Activated B cell treated with CpG ODN at 0.5 μM for 24 hours (primary cell): ENCODE measurements at regions not wholly inside any gene's neighbourhood (a gene's known extent, or its start where the extent isn't known, plus 50 kb on each side); places are given as distances from the start of the nearest gene placed in this dataset.

Experiments used
- ATAC-seq: fragments of 200-7000 bp; cut with Tn5 transposase; one replicate; pipeline ENCODE4 v1.10.0; 2021; ENCODE audit warnings: low read depth, mild to moderate bottlenecking, moderate library complexity
- CTCF ChIA-PET: fragments of 350-600 bp; sonication (Branson Sonifier 250); formaldehyde crosslinking; loops from one replicate; lab custom pipeline; 2021; ENCODE audit warnings: antibody characterized with exemption; lab: Charles Lee
- POLR2A ChIA-PET: fragments of 350-600 bp; sonication (Branson Sonifier 250); formaldehyde crosslinking; loops from one replicate; lab custom pipeline; 2021; ENCODE audit warnings: antibody characterized with exemption; lab: Charles Lee
- DNase-seq: peaks from one replicate; pipeline ENCODE4 v3.0.0; 2022
- H3K27ac Mint-ChIP-seq: one replicate; pipeline ENCODE4 v1.8.0; 2020; ENCODE audit warnings: mixed read lengths
- H3K27me3 Mint-ChIP-seq: one replicate; pipeline ENCODE4 v1.8.0; 2021; ENCODE audit warnings: mixed read lengths
- H3K36me3 Mint-ChIP-seq: one replicate; pipeline ENCODE4 v1.8.0; 2021; ENCODE audit warnings: low read depth, mixed read lengths
- H3K4me1 Mint-ChIP-seq: one replicate; pipeline ENCODE4 v1.8.0; 2021; ENCODE audit warnings: mixed read lengths
- H3K4me3 Mint-ChIP-seq: one replicate; pipeline ENCODE4 v1.8.0; 2020; ENCODE audit warnings: mild to moderate bottlenecking, mixed read lengths
- H3K9me3 Mint-ChIP-seq: one replicate; pipeline ENCODE4 v1.8.0; 2020; ENCODE audit warnings: mixed read lengths
- intact Hi-C: fragments of 100-400 bp; cut with micrococcal nuclease; formaldehyde crosslinking; loops from one replicate; pipeline ENCODE4 v1.15.1; 2024
- TF ChIP-seq, protein P1 (sequence below): fragments of 200-600 bp; IDR thresholded peaks from one replicate; pipeline ENCODE4 v1.8.0; 2022; ENCODE audit warnings: antibody characterized with exemption, mild to moderate bottlenecking

GRCh38 chr2:240290432-240291336, 144.8 kb upstream of the GPC1 start:
- peaks cover 2% of the 10 kb centered on the region for H3K9me3 Mint-ChIP-seq
- TF ChIP-seq, protein P1, sequence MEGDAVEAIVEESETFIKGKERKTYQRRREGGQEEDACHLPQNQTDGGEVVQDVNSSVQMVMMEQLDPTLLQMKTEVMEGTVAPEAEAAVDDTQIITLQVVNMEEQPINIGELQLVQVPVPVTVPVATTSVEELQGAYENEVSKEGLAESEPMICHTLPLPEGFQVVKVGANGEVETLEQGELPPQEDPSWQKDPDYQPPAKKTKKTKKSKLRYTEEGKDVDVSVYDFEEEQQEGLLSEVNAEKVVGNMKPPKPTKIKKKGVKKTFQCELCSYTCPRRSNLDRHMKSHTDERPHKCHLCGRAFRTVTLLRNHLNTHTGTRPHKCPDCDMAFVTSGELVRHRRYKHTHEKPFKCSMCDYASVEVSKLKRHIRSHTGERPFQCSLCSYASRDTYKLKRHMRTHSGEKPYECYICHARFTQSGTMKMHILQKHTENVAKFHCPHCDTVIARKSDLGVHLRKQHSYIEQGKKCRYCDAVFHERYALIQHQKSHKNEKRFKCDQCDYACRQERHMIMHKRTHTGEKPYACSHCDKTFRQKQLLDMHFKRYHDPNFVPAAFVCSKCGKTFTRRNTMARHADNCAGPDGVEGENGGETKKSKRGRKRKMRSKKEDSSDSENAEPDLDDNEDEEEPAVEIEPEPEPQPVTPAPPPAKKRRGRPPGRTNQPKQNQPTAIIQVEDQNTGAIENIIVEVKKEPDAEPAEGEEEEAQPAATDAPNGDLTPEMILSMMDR, result no peak
- H3K4me1 Mint-ChIP-seq, result no peaks in the 10 kb centered on the region
- no peak for DNase-seq
- peaks cover 2% of the 10 kb centered on the region for H3K27me3 Mint-ChIP-seq
- no peak for ATAC-seq
- H3K4me3 Mint-ChIP-seq, result no peak overlapping the region
- intact Hi-C loops, result no loop called here
- CTCF ChIA-PET, result no interaction called here
- no peak overlapping the region for H3K27ac Mint-ChIP-seq
- no peaks in the 10 kb centered on the region for H3K36me3 Mint-ChIP-seq
- POLR2A ChIA-PET, result no interaction called here

GRCh38 chr2:240291337-240292034, 144.0 kb upstream of the GPC1 start:
- Mint-ChIP-seq H3K27me3 (peaks cover 2% of the 10 kb centered on the region), H3K36me3 (no peaks in the 10 kb centered on the region), H3K27ac (no peak overlapping the region), H3K4me1 (no peaks in the 10 kb centered on the region), H3K4me3 (no peak overlapping the region), H3K9me3 (no peaks in the 10 kb centered on the region)
- TF ChIP-seq, protein P1, result no peak
- POLR2A ChIA-PET, result no interaction called here
- ATAC-seq (no peak), DNase-seq (no peak)
- intact Hi-C loops, result no loop called here
- CTCF ChIA-PET, result no interaction called here

DNA sequence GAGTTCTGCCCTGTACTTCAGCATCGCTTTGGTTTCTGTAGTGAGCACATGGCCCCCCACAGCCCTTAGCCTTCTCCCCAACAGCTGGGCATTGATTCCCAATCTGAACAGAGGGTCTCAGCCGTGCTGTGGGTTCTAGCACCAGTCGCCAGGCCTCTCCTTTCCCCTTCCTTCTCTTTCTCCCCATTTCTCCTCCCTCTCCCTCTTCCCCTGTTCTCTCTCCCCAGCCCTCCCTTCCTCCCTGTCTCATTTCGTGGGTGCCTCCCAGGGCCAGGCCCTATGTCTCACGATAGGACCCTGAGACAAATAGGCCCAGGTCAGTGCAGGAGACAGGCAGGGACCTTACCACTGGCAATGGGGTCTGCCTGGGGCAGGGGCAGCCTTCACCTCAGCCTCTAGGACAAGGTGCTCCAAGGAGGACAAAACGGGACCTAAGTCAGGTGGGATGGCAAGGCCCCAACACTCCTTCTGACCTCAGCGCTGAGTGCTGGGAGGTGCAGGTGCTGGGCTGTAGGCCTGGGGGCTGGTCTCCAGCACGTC, 143.4 kb upstream of the GPC1 start:
- H3K36me3 Mint-ChIP-seq, result no peaks in the 10 kb centered on the region
- no peak overlapping the region for H3K27ac Mint-ChIP-seq
- intact Hi-C loops, result no loop called here

DNA sequence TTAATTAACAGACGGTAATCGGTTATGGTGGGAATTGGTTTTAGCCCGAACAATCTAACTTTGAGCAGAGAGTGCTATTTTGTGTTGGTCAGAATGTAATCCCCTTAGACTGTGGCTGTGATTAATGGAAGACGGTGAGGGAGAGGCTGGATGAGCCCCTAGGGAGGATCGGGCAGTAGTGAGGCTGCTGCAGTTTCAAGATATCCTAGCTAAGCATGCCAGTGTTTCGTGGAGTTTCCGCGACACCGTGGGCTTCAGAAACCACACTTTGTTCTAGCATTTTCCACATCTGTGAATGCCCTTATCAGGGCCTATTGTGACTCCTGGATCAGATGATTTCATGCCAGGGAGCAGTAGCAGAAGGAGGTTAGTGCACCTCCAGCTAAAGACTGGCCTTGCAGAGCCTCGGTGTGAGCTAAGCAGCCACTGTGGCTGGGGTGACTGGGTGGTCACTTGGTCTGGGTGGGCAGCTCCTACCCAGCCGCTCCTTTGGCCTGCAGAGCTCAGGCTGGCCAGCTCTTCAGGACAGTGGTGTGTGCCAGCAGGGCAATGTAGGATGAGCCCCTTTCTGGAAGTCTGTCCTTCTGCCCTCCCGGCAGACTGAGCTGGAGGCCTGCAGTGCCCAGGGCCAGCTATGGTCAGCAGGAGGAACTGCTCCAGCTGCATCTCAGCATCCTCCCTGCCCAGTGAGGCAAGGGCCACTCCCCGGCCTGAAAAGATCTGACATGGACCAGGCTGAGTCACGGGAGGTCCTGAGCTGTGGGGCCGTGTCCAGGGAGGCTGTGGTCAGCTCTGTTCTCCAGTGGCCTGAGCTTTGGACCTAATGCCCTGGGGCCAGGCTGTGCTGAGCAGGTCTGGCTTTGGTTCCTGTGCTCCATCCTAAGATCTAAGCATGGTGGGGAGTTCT, 142.6 kb upstream of the GPC1 start:
- no peak for ATAC-seq
- Mint-ChIP-seq H3K27ac (no peak overlapping the region), H3K27me3 (peaks cover 2% of the 10 kb centered on the region), H3K4me3 (no peak overlapping the region), H3K9me3 (no peaks in the 10 kb centered on the region), H3K4me1 (no peaks in the 10 kb centered on the region), H3K36me3 (no peaks in the 10 kb centered on the region)
- ChIA-PET CTCF (no interaction called here), POLR2A (no interaction called here)
- TF ChIP-seq, protein P1, result no peak
- intact Hi-C loops, result no loop called here
- no peak for DNase-seq

More for the DNA sequence above, 143.4 kb upstream of the GPC1 start:
- ChIA-PET POLR2A (no interaction called here), CTCF (no interaction called here)
- Mint-ChIP-seq H3K9me3 (no peaks in the 10 kb centered on the region), H3K4me3 (no peak overlapping the region), H3K4me1 (no peaks in the 10 kb centered on the region), H3K27me3 (peaks cover 2% of the 10 kb centered on the region)
- no peak for ATAC-seq
- DNase-seq, result no peak
- TF ChIP-seq, protein P1, result no peak
